GM18858 (cell line): ENCODE measurements at regions not wholly inside any gene's neighbourhood (a gene's known extent, or its start where the extent isn't known, plus 50 kb on each side); places are given as distances from the start of the nearest gene placed in this dataset.
"Not testable (repeated sequence)": the region's sequence is repeated elsewhere in the genome, so short reads cannot be mapped to it uniquely, and the experiment has no call there.

ENCODE experiments used
- ATAC-seq: cut with Tn5 transposase; IDR thresholded peaks from one replicate; pipeline ENCODE4 v1.9.1; 2021; ENCODE audit not compliant: unreplicated experiment

- no peak for ATAC-seq
These were observed 65.2 kb downstream of the DMRT2 start for GRCh38 chr9:1115370-1115769.

- no peak for ATAC-seq
These were observed 67.3 kb downstream of the DMRT2 start for GRCh38 chr9:1117439-1117838.

DNA sequence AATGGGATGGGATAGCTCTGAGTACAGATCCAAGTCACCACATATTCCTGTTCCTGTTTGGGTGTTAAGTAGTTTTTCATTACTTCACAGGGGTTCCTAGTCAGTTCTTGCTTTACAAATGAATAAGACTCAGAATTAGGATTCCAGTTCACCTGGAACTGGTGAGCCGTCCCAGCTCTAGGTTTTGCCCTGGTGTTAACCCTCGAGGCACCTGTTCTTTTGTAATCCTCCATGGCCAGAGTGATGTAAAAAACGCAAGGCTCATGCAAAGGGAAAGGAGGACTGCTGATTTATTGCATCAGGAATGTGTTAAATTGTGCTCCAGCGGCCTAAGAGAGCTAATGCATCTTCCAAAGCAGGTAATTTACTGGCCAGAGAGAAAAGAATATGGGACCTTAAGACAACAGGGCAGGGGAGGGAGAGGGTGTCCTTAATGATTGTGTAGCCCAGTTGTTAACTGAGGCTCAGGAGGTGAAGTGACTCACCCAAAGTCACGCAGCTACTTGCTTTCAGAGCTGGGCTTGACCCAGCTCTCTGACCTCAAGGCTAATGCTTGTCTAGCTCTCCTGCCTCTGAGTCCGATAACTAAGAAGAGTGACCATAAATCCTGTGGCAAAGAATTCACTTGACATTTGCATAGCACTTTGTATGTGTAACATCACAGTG is 70.5 kb downstream of the DMRT2 start:
- ATAC-seq = no peak

DNA sequence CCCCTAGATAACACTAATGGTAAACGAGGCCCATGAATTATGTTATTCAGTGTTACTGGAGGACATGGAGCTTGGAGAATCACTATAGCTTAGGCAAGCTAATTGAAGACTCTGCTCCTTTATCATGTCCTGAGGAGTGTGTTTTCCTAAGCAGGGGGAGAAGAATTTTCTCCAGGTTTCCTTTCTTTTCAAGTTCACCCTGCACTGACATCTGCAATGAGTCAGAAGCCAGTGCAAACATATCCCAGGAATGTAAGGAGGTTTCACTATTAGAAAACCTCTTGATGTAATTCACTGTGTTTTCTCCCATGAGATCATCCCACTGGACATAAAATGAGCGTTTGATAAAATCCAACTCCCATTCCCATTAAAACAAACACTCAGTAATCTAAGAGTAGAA is 75.6 kb downstream of the DMRT2 start:
- no peak for ATAC-seq

GRCh38 chr9:1128046-1128445 is 77.9 kb downstream of the DMRT2 start:
- ATAC-seq = no peak

- no peak for ATAC-seq
These were observed 79.2 kb downstream of the DMRT2 start for GRCh38 chr9:1129382-1129781.

DNA sequence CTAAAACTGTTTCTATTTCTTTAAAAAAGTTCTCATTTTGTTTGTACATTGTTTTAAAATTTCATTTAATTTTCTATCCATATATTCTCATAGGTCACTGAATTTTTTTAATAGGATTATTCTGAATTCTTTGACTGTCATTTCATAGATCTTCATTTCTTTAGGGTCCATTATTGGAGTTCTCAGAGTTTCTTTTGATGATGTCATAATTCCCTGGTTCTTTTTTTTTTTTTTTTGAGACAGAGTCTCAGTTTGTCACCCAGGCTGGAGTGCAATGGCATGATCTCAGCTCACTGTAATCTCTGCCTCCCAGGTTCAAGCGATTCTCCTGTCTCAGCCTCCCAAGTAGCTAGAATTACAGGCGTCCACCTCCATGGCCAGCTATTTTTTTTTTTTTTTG is 89.9 kb downstream of the DMRT2 start:
- no peak for ATAC-seq

GRCh38 chr9:1151691-1152090 is 101.5 kb downstream of the DMRT2 start:
- ATAC-seq = no peak

- ATAC-seq = no peak
These were observed 102.0 kb downstream of the DMRT2 start for GRCh38 chr9:1152171-1152570.

GRCh38 chr9:1154739-1155138 is 104.6 kb downstream of the DMRT2 start:
- no peak for ATAC-seq

- ATAC-seq = no peak
These were observed 105.4 kb downstream of the DMRT2 start for GRCh38 chr9:1155602-1156001.

DNA sequence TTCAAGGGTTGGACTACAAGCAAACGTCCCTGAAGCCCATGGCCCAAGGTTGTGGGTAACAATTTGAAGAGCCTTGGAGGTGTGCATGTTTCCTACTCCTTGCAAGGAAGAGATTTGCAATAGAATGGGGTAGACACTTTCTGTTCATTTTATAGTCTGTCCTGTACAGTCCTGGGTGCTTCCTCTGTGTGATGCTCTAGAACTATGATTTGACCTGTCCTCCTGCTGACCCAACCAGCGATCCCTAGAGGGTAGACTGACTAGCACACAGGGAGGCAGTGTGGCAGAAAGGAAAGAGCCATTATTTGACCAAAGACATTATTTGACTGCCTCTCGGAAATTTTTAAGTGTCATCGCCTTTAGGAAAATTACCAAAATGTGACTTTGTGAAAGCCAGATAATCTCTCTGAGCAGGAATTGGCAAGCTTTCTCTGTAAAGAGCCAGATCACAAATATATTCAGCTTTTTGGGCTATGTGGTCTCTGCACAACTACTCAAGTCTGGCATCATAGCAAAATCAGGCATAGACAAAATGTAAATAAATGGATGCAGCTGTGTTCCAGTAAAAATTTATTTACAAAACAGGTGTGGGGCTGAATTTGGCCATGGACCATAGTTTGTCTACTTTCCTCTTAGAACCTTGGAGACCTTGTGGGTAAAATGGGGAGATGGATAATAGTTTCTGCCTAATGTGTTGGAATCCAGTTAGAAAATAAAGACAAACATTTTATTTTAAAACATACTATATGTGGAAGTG is 106.8 kb downstream of the DMRT2 start:
- ATAC-seq = no peak

GRCh38 chr9:1157836-1158235 is 107.7 kb downstream of the DMRT2 start:
- no peak for ATAC-seq

- no peak for ATAC-seq
These were observed 120.8 kb downstream of the DMRT2 start for GRCh38 chr9:1170918-1171317.

- no peak for ATAC-seq
These were observed 121.4 kb downstream of the DMRT2 start for GRCh38 chr9:1171546-1171945.

- no peak for ATAC-seq
These were observed 123.1 kb downstream of the DMRT2 start for GRCh38 chr9:1173211-1173610.

- no peak for ATAC-seq
These were observed 123.8 kb downstream of the DMRT2 start for GRCh38 chr9:1173993-1174392.

GRCh38 chr9:1179366-1179765 is 129.2 kb downstream of the DMRT2 start:
- ATAC-seq = no peak

- ATAC-seq = no peak
These were observed 134.0 kb downstream of the DMRT2 start for GRCh38 chr9:1184146-1184545.

- ATAC-seq = not testable (repeated sequence)
These were observed 137.0 kb downstream of the DMRT2 start for GRCh38 chr9:1187137-1187536.

DNA sequence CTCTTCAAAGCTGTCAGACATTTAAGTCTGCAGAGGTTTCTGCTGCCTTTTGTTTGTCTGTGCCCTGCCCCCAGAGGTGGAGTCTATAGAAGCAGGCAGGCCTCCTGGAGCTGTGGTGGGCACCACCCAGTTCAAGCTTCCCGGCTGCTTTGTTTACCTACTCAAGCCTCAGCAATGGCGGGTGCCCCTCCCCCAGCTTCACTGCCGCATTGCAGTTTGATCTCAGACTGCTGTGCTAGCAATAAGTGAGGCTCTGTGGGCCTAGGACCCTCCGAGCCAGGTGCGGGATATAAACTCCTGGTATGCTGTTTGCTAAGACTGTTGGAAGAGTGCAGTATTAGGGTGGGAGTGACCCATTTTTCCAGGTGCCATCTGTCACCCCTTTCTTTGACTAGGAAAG is 145.5 kb downstream of the DMRT2 start:
- not testable (repeated sequence) for ATAC-seq

DNA sequence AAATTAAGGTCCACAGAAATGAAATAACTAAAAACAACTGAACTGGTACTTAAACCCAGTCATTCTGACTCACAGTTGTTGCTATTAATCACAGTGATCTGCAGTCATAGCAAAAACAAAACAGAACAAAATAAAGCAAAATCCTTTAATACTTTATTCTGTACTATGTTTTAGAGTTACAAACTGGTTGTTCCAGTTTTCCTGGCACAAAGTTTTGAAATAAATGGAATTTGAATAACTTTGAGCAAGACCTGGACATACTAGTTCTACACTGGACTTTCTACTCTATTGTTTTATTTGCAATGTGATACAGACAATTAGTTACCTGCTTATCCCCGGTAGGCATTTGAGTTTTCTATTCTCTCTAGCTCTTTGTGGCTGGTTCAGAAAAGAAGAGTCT is 147.9 kb downstream of the DMRT2 start:
- ATAC-seq = no peak

DNA sequence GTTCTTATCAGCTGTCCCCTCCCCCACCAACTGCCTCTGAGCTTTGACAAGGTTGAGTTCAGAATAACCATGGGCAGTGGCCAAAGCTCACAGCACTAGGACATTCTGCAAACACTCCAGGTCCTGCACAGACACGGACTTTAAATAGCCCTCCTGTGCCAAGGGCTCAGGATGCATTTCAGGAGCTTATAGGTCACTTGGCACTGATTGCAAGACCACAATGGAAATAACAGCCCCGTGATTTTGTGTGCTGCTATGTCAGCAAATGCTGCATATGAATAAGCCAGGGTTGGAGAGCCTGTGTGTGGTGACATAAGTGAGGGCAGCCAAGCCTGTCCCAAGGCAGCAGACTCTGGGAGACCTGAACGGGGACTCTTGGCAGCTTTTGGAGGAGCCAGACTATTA is 150.7 kb downstream of the DMRT2 start:
- no peak for ATAC-seq
